Duodenal mucosa (tissue), 2 donors: ENCODE measurements at regions not wholly inside any gene's neighbourhood (a gene's known extent, or its start where the extent isn't known, plus 50 kb on each side); places are given as distances from the start of the nearest gene placed in this dataset.
"Not testable (repeated sequence)": the region's sequence is repeated elsewhere in the genome, so short reads cannot be mapped to it uniquely, and the experiment has no call there.

ENCODE experiments used
- H3K27ac ChIP-seq: one replicate; pipeline ENCODE4 v1.7.0; 2013; ENCODE audit warnings: low read depth, low read length
- H3K27me3 ChIP-seq, 2 donors: one replicate each; pipeline ENCODE4 v1.7.0; 2013; ENCODE audit warnings: low read length in 2 of 2, control low read depth in 1 of 2; ENCODE audit not compliant: insufficient read depth in 2 of 2, control insufficient read depth in 1 of 2
- H3K36me3 ChIP-seq, 2 donors: one replicate each; pipeline ENCODE4 v1.7.0; 2013; ENCODE audit warnings: low read length in 2 of 2, control low read depth in 1 of 2; ENCODE audit not compliant: insufficient read depth in 2 of 2, control insufficient read depth in 1 of 2
- H3K4me1 ChIP-seq, 2 donors: one replicate each; pipeline ENCODE4 v1.7.0; 2013; ENCODE audit warnings: low read length in 2 of 2, control low read depth in 1 of 2; ENCODE audit not compliant: insufficient read depth in 2 of 2, control insufficient read depth in 1 of 2
- H3K4me3 ChIP-seq, 2 donors: one replicate each; pipeline ENCODE4 v1.7.0; 2013; ENCODE audit warnings: low read length in 2 of 2, low read depth in 1 of 2
- H3K9ac ChIP-seq, 2 donors: one replicate each; pipeline ENCODE4 v1.7.0; 2013; ENCODE audit warnings: low read length in 2 of 2, low read depth in 1 of 2
- H3K9me3 ChIP-seq, 2 donors: one replicate each; pipeline ENCODE4 v1.7.0; 2013; ENCODE audit warnings: low read length in 2 of 2, control low read depth in 1 of 2; ENCODE audit not compliant: control insufficient read depth in 1 of 2

DNA sequence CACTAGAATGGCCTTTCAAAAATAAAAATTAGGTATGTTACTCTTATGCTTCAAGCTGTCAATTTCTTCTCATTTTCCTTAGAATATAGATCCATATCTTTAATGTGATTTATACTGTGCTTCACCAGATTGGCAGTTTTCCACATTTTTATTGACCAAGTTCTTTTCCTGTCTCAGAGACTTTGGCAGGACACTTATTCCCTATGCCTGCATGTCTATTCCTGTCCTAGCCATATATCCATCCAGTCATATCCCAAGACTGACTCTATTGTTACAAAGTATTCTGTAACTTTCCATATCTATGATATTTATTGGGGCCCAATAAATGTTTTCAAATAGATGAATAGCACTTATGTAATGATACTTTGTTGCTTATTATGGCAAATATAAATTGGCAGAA lies 450.7 kb downstream of the GASK1B start:
- H3K9me3 ChIP-seq: no peaks in the 10 kb centered on the region
- H3K36me3 ChIP-seq: no peaks in the 10 kb centered on the region
- H3K4me1 ChIP-seq: no peaks in the 10 kb centered on the region
- no peak overlapping the region for H3K9ac ChIP-seq
- no peak overlapping the region for H3K27ac ChIP-seq
- no peak overlapping the region for H3K4me3 ChIP-seq
- no peaks in the 10 kb centered on the region for H3K27me3 ChIP-seq

GRCh38 chr4:157713342-157713741 lies 459.5 kb downstream of the GASK1B start:
- Histone ChIP-seq H3K36me3 (no peaks in the 10 kb centered on the region), H3K27me3 (no peaks in the 10 kb centered on the region), H3K4me1 (no peaks in the 10 kb centered on the region), H3K9ac (no peak overlapping the region), H3K27ac (no peak overlapping the region), H3K4me3 (no peak overlapping the region), H3K9me3 (no peaks in the 10 kb centered on the region)

DNA sequence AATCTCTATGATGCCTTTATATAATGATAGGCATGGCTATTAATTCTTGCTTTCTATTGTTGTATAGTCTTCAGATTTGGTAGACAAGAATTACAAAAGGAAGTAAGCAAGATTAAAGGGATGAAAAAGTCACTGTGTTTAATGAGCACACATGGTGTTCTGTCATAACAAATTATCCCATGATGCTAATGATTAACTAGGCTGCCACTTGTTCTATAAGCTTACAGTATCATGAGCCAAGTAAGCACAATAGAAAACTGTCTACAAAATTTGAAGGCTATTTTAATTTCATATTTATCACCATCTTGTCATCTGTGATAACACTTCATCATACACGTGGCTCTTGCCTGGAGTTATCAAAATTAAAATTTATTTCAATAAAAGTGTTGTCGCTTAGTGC lies 466.7 kb downstream of the GASK1B start:
- H3K9ac ChIP-seq: no peak overlapping the region
- H3K36me3 ChIP-seq: no peaks in the 10 kb centered on the region
- no peaks in the 10 kb centered on the region for H3K4me1 ChIP-seq
- no peaks in the 10 kb centered on the region for H3K27me3 ChIP-seq
- H3K4me3 ChIP-seq: no peak overlapping the region
- H3K27ac ChIP-seq: no peak overlapping the region
- no peaks in the 10 kb centered on the region for H3K9me3 ChIP-seq

GRCh38 chr4:157702831-157703230 lies 470.0 kb downstream of the GASK1B start:
- Histone ChIP-seq H3K9me3 (no peaks in the 10 kb centered on the region), H3K27ac (no peak overlapping the region), H3K4me3 (no peak overlapping the region), H3K4me1 (no peaks in the 10 kb centered on the region), H3K9ac (no peak overlapping the region), H3K36me3 (no peaks in the 10 kb centered on the region), H3K27me3 (no peaks in the 10 kb centered on the region)

DNA sequence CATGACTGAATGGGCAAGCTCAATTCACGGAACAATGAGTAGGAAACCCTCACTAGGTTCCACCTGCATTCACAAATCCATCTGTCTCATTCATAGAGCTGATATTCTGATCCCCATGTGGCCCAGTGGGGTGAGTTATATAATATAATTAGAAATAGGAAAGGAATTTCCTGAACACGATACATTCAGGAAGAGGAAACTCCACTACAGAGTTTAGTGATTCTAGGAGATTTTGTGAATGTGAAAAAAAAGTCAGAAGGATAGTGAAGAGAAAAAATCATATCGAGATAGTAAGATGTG lies 471.2 kb downstream of the GASK1B start:
- no peaks in the 10 kb centered on the region for H3K4me1 ChIP-seq
- H3K27me3 ChIP-seq: no peaks in the 10 kb centered on the region
- no peak overlapping the region for H3K9ac ChIP-seq
- H3K36me3 ChIP-seq: no peaks in the 10 kb centered on the region
- H3K27ac ChIP-seq: no peak overlapping the region
- no peak overlapping the region for H3K4me3 ChIP-seq
- no peaks in the 10 kb centered on the region for H3K9me3 ChIP-seq

GRCh38 chr4:157700898-157701694 lies 471.7 kb downstream of the GASK1B start:
- no peaks in the 10 kb centered on the region for H3K36me3 ChIP-seq
- H3K9me3 ChIP-seq: no peaks in the 10 kb centered on the region
- H3K4me3 ChIP-seq: no peak overlapping the region
- no peak overlapping the region for H3K27ac ChIP-seq
- no peaks in the 10 kb centered on the region for H3K4me1 ChIP-seq
- H3K9ac ChIP-seq: no peak overlapping the region
- H3K27me3 ChIP-seq: no peaks in the 10 kb centered on the region

DNA sequence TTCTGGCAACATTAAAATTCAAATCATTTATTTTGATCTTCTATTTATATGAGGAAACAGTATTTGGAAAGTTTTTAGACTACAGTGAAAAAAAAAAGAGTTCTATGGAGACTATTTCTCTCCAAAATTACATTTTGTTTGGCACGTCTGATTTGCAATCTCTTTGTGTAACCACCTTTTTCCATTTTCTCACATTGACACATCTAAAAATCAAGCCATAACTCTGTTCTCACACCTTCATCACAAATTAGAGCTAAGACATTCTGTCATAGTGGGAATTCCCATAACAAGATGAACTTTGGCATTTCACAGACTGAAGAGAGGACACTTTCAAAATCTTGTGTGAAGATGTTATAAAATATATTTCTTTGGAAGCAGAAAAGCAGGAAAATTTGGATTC lies 468.9 kb downstream of the GRIA2 start:
- no peak overlapping the region for H3K9ac ChIP-seq
- no peaks in the 10 kb centered on the region for H3K36me3 ChIP-seq
- no peaks in the 10 kb centered on the region for H3K4me1 ChIP-seq
- no peaks in the 10 kb centered on the region for H3K9me3 ChIP-seq
- H3K27ac ChIP-seq: no peak overlapping the region
- no peaks in the 10 kb centered on the region for H3K27me3 ChIP-seq
- H3K4me3 ChIP-seq: no peak overlapping the region

DNA sequence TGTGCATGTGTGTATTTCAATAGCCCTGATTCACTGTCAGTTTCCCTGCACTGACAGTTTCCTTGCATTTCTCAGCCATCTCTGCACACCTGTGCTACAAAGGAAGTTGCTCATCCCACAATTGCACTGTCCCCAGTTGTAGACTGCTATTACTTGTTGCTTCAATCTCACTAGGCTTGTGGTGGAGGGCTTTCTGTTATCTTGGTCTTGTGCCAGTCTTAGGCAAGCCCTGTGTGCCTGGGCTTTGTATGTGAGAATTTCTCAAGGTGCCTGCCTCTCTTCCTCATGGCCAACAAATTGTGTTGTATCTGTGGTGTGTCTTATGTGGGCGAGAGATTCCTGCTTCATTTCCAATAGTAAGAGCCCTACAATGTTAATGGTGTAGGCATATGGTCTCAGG lies 467.4 kb downstream of the GRIA2 start:
- no peaks in the 10 kb centered on the region for H3K4me1 ChIP-seq
- H3K36me3 ChIP-seq: no peaks in the 10 kb centered on the region
- no peak overlapping the region for H3K27ac ChIP-seq
- no peak overlapping the region for H3K9ac ChIP-seq
- H3K4me3 ChIP-seq: no peak overlapping the region
- H3K27me3 ChIP-seq: no peaks in the 10 kb centered on the region
- no peaks in the 10 kb centered on the region for H3K9me3 ChIP-seq

DNA sequence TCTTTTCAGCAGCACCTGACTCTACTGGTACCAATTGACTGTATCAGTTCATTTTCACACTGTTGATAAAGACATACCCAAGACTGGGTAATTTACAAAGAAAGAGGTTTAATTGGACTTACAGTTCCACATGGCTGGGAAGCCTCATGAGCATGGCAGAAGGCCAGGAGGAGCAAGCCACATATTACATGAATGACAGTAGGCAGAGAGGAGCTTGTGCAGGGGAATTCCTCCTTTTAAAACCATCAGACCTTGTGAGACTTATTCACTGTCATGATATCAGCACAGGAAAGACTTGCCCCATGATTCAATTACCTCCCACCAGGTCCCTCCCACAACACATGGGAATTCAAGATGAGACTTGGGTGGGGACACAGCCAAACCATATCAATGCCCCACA lies 458.8 kb downstream of the GRIA2 start:
- not testable (repeated sequence) for H3K27ac ChIP-seq, H3K27me3 ChIP-seq, H3K4me1 ChIP-seq, H3K9me3 ChIP-seq, H3K9ac ChIP-seq, H3K4me3 ChIP-seq, H3K36me3 ChIP-seq

DNA sequence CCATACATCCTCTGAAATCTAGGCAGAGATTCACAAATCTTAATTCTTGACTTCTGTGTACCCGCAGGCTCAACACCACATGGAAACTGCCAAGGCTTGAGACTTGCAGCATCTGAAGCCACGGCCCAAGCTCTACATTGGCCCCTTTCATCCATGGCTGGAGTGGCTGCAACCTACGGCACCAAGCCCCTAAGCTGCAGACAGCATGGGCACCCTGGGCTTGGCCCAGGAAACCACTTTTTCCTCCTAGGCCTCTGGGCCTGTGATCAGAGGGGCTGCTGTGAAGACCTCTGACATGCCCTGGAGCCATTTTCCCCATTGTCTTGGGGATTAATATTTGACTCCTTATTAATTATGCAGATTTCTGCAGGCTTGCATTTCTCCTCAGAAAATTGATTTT lies 457.9 kb downstream of the GRIA2 start:
- H3K36me3 ChIP-seq: no peaks in the 10 kb centered on the region
- no peak overlapping the region for H3K4me3 ChIP-seq
- H3K4me1 ChIP-seq: no peaks in the 10 kb centered on the region
- H3K9me3 ChIP-seq: no peaks in the 10 kb centered on the region
- no peak overlapping the region for H3K9ac ChIP-seq
- H3K27me3 ChIP-seq: no peaks in the 10 kb centered on the region
- no peak overlapping the region for H3K27ac ChIP-seq

- no peaks in the 10 kb centered on the region for H3K4me1 ChIP-seq
- no peaks in the 10 kb centered on the region for H3K27me3 ChIP-seq
- H3K4me3 ChIP-seq: no peak overlapping the region
- no peaks in the 10 kb centered on the region for H3K9me3 ChIP-seq
- H3K9ac ChIP-seq: no peak overlapping the region
- no peaks in the 10 kb centered on the region for H3K36me3 ChIP-seq
- no peak overlapping the region for H3K27ac ChIP-seq
These were observed 454.2 kb downstream of the GRIA2 start for GRCh38 chr4:157674699-157675098.
